Inferior parietal cortex (tissue), 1 donor: ENCODE measurements at regions not wholly inside any gene's neighbourhood (a gene's known extent, or its start where the extent isn't known, plus 50 kb on each side); places are given as distances from the start of the nearest gene placed in this dataset.
A peak's percentile ranks its signal among the peaks of the same experiment; 100 is the strongest.

Source experiments
- DNase-seq: peaks from one replicate; pipeline ENCODE4 v3.0.0-alpha.2; 2016; ENCODE audit errors: extremely low spot score

GRCh38 chr1:209503196-209503595 lies 80.3 kb upstream of the CAMK1G start:
- DNase-seq, result no peak

GRCh38 chr1:209504571-209504970 lies 78.9 kb upstream of the CAMK1G start:
- DNase-seq, result no peak

GRCh38 chr1:209505044-209505443 lies 78.5 kb upstream of the CAMK1G start:
- DNase-seq, result no peak

GRCh38 chr1:209506101-209506500 lies 77.4 kb upstream of the CAMK1G start:
- DNase-seq, result no peak

GRCh38 chr1:209509039-209509438 lies 74.5 kb upstream of the CAMK1G start:
- DNase-seq, result no peak

GRCh38 chr1:209510063-209510462 lies 73.5 kb upstream of the CAMK1G start:
- no peak for DNase-seq

GRCh38 chr1:209511169-209511568 lies 72.3 kb upstream of the CAMK1G start:
- DNase-seq, result no peak

GRCh38 chr1:209512821-209513220 lies 70.7 kb upstream of the CAMK1G start:
- DNase-seq, result no peak

GRCh38 chr1:209513226-209513625 lies 70.3 kb upstream of the CAMK1G start:
- peak; percentile 4 for DNase-seq

GRCh38 chr1:209516771-209517680 lies 66.5 kb upstream of the CAMK1G start:
- DNase-seq, result no peak

GRCh38 chr1:209517681-209518050 lies 65.8 kb upstream of the CAMK1G start:
- no peak for DNase-seq

- no peak for DNase-seq
These were observed 63.7 kb upstream of the CAMK1G start for GRCh38 chr1:209519786-209520185.

GRCh38 chr1:209522826-209523225 lies 60.7 kb upstream of the CAMK1G start:
- DNase-seq, result no peak

GRCh38 chr1:209526137-209526536 lies 57.4 kb upstream of the CAMK1G start:
- DNase-seq, result no peak

GRCh38 chr1:209527372-209527771 lies 56.1 kb upstream of the CAMK1G start:
- DNase-seq, result no peak

GRCh38 chr1:209527993-209528717 lies 55.4 kb upstream of the CAMK1G start:
- no peak for DNase-seq

GRCh38 chr1:209529233-209529632 lies 54.3 kb upstream of the CAMK1G start:
- DNase-seq, result no peak

GRCh38 chr1:209531006-209531405 lies 52.5 kb upstream of the CAMK1G start:
- DNase-seq, result no peak

- no peak for DNase-seq
These were observed 52.0 kb upstream of the CAMK1G start for GRCh38 chr1:209531549-209531948.
